PFSK-1 (cell line): ENCODE measurements at regions not wholly inside any gene's neighbourhood (a gene's known extent, or its start where the extent isn't known, plus 50 kb on each side); places are given as distances from the start of the nearest gene placed in this dataset.

Source experiments
- FOXP2 ChIP-seq: optimal IDR thresholded peaks from 2 replicates; pipeline ENCODE3; 2011; ENCODE audit warnings: borderline replicate concordance, control low read depth, inconsistent platforms; ENCODE audit not compliant: insufficient read depth; ENCODE audit errors: extremely low read length, extremely low read depth
- POLR2AphosphoS5 ChIP-seq: IDR thresholded peaks from 2 replicates; pipeline ENCODE4 v1.6.1; 2012; ENCODE audit warnings: low read depth, mild to moderate bottlenecking, control low read depth, low read length, moderate library complexity
- REST ChIP-seq, 2 experiments: IDR thresholded peaks; 2 replicates each; pipeline versions ENCODE4 v1.6.1 to v1.8.0; 2011 to 2012; ENCODE audit warnings: low read depth in 2 of 2, low read length in 2 of 2, control low read depth in 1 of 2, inconsistent platforms in 1 of 2, mild to moderate bottlenecking in 1 of 2, moderate library complexity in 1 of 2; ENCODE audit not compliant: insufficient read depth in 1 of 2
- SIN3A ChIP-seq: IDR thresholded peaks from 2 replicates; pipeline ENCODE4 v1.6.1; 2012; ENCODE audit warnings: mild to moderate bottlenecking, low read length, moderate library complexity, borderline replicate concordance; ENCODE audit not compliant: insufficient read depth
- TAF1 ChIP-seq: IDR thresholded peaks from 2 replicates; pipeline ENCODE4 v1.6.1; 2012; ENCODE audit warnings: low read length, control low read depth, borderline replicate concordance; ENCODE audit not compliant: insufficient read depth

GRCh38 chr1:55913565-55913964 is 665.8 kb downstream of the PLPP3 start:
- TF ChIP-seq REST (IDR thresholded peaks at IDR 0.05; ENCODE audit: insufficient read depth in 1 of 2, low read depth in 2 of 2, low read length in 2 of 2): no peak
- no peak for TF ChIP-seq TAF1
- TF ChIP-seq POLR2AphosphoS5: no peak
- TF ChIP-seq FOXP2: no peak
- no peak for TF ChIP-seq SIN3A

- TF ChIP-seq TAF1 (no peak), SIN3A (no peak), REST (IDR thresholded peaks at IDR 0.05; ENCODE audit: insufficient read depth in 1 of 2, low read depth in 2 of 2, low read length in 2 of 2) (no peak), POLR2AphosphoS5 (no peak), FOXP2 (no peak)
These were observed 666.9 kb downstream of the PLPP3 start for GRCh38 chr1:55912438-55912837.

- TF ChIP-seq TAF1: no peak
- no peak for TF ChIP-seq SIN3A
- TF ChIP-seq POLR2AphosphoS5: no peak
- no peak for TF ChIP-seq FOXP2
- no peak for TF ChIP-seq REST (IDR thresholded peaks at IDR 0.05; ENCODE audit: insufficient read depth in 1 of 2, low read depth in 2 of 2, low read length in 2 of 2)
These were observed 674.8 kb downstream of the PLPP3 start for GRCh38 chr1:55904541-55904940.

GRCh38 chr1:55898181-55898580 is 681.2 kb downstream of the PLPP3 start:
- no peak for TF ChIP-seq TAF1
- TF ChIP-seq SIN3A: no peak
- no peak for TF ChIP-seq REST (IDR thresholded peaks at IDR 0.05; ENCODE audit: insufficient read depth in 1 of 2, low read depth in 2 of 2, low read length in 2 of 2)
- no peak for TF ChIP-seq POLR2AphosphoS5
- TF ChIP-seq FOXP2: no peak

GRCh38 chr1:55896210-55896609 is 681.0 kb upstream of the USP24 start:
- TF ChIP-seq FOXP2 (no peak), POLR2AphosphoS5 (no peak), SIN3A (no peak)
